ENCODE measurements at regions not wholly inside any gene's neighbourhood (a gene's known extent, or its start where the extent isn't known, plus 50 kb on each side); places are given as distances from the start of the nearest gene placed in this dataset.

- Mint-ChIP-seq H3K36me3 (no peaks in the 10 kb centered on the region), H3K4me3 (no peak overlapping the region), H3K9me3 (no peaks in the 10 kb centered on the region), H3K4me1 (ENCODE audit: unreplicated experiment) (no peaks in the 10 kb centered on the region), H3K27ac (no peak overlapping the region), H3K27me3 (no peaks in the 10 kb centered on the region)
- no peak for TF ChIP-seq CTCF (conservative IDR thresholded peaks at IDR 0.05)
- no peak for DNase-seq (ENCODE audit: extremely low spot score, unreplicated experiment)
Measured at GRCh38 chr2:167769020-167769419, 478.4 kb downstream of the STK39 start.

DNA sequence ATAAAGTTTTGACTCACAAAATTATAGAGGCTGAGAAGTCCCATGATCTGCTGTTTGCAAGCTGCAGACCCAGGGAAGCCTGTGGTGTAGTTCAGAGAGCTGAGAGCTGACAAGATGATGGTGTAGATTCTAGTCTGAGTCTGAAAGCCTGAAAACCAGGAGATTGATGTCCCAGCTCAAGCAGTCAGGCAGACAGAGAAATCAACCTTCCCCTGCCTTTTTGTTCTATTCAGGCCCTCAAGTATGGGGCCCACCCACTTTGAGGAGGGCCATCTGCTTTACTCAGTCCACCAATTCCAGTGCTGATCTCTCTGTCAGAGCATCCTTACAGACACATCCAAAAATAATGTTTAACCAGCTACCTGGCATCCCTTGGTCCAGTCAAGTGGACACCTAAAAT is 479.6 kb downstream of the STK39 start:
- TF ChIP-seq CTCF (conservative IDR thresholded peaks at IDR 0.05), result no peak
- no peak for DNase-seq (ENCODE audit: extremely low spot score, unreplicated experiment)
- no peaks in the 10 kb centered on the region for H3K9me3 Mint-ChIP-seq
- H3K27ac Mint-ChIP-seq, result no peak overlapping the region
- no peaks in the 10 kb centered on the region for H3K27me3 Mint-ChIP-seq
- no peaks in the 10 kb centered on the region for H3K4me1 Mint-ChIP-seq (ENCODE audit: unreplicated experiment)
- H3K36me3 Mint-ChIP-seq, result no peaks in the 10 kb centered on the region
- H3K4me3 Mint-ChIP-seq, result no peak overlapping the region

DNA sequence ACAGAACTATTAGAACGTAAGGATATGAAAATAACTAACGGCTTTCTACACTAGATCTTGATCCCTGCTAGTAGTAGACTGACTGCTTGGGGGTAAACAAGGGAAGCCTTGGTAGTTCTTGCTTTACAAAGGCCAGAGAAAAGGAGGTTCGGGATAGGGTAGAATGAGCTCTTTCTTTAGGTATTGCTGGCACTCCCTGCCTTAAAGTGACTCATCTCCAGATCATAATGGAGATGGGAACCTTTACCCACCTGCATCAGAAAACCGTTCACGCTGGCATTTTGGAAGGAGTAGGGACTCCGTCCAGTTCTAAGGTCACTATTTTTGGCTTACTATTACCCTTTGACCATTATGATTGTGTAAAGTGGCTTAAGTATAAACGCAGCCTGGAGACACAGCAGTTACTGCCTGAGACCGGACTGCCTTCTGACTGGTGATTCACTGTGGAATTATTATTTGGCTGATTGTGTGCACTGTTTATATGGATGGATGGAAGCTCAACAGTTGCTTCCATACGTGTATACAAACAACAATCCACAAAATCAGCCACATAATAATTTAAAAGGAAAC is 482.5 kb downstream of the STK39 start:
- H3K27ac Mint-ChIP-seq, result no peak overlapping the region
- no peaks in the 10 kb centered on the region for H3K9me3 Mint-ChIP-seq
- H3K36me3 Mint-ChIP-seq, result no peaks in the 10 kb centered on the region
- DNase-seq (ENCODE audit: extremely low spot score, unreplicated experiment), result no peak
- H3K27me3 Mint-ChIP-seq, result no peaks in the 10 kb centered on the region
- H3K4me3 Mint-ChIP-seq, result no peak overlapping the region
- TF ChIP-seq CTCF (conservative IDR thresholded peaks at IDR 0.05), result no peak
- H3K4me1 Mint-ChIP-seq (ENCODE audit: unreplicated experiment), result peaks cover 4% of the 10 kb centered on the region

- H3K36me3 Mint-ChIP-seq, result no peaks in the 10 kb centered on the region
- no peaks in the 10 kb centered on the region for H3K27me3 Mint-ChIP-seq
- H3K4me1 Mint-ChIP-seq (ENCODE audit: unreplicated experiment), result peaks cover 5% of the 10 kb centered on the region
- no peak for TF ChIP-seq CTCF (conservative IDR thresholded peaks at IDR 0.05)
- DNase-seq (ENCODE audit: extremely low spot score, unreplicated experiment), result no peak
- no peak overlapping the region for H3K27ac Mint-ChIP-seq
- H3K4me3 Mint-ChIP-seq, result no peak overlapping the region
- no peaks in the 10 kb centered on the region for H3K9me3 Mint-ChIP-seq
Measured at GRCh38 chr2:167761465-167762136, 485.8 kb downstream of the STK39 start.

DNA sequence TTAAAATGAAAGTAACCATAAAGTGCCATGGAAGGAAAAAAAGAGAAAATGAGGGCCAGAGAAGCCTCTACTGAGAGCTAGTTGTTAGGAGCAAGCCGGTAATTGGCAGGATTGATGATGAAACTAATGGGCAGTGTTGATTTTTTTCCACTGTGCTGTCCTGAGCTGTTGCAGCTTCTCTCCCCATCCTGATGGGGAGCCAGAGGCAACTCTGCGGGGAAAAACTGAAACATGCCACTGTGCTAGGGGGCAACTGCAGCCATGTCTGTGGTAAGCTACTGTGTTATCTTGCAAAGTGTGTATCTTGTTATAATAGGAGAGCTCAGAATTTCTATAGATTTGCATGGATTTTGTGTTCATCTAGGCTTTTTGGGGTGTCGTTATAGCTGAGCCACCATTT is 487.9 kb downstream of the STK39 start:
- H3K36me3 Mint-ChIP-seq, result no peaks in the 10 kb centered on the region
- H3K9me3 Mint-ChIP-seq, result no peaks in the 10 kb centered on the region
- no peak overlapping the region for H3K4me3 Mint-ChIP-seq
- no peak for DNase-seq (ENCODE audit: extremely low spot score, unreplicated experiment)
- H3K27me3 Mint-ChIP-seq, result no peaks in the 10 kb centered on the region
- no peak for TF ChIP-seq CTCF (conservative IDR thresholded peaks at IDR 0.05)
- H3K27ac Mint-ChIP-seq, result no peak overlapping the region
- H3K4me1 Mint-ChIP-seq (ENCODE audit: unreplicated experiment), result peaks cover 10% of the 10 kb centered on the region
